Psoas muscle (tissue), 7 donors: ENCODE measurements at regions not wholly inside any gene's neighbourhood (a gene's known extent, or its start where the extent isn't known, plus 50 kb on each side); places are given as distances from the start of the nearest gene placed in this dataset.

Experiments
- ATAC-seq, 4 donors: fragments of 200-7000 bp; cut with Tn5 transposase; one replicate each; pipeline ENCODE4 v1.9.1; 2020; ENCODE audit warnings: moderate library complexity in 3 of 4, mild to moderate bottlenecking in 2 of 4
- DNase-seq, 2 donors: peaks; one replicate each; pipeline ENCODE4 v3.0.0-alpha.2; 2020
- H3K27ac ChIP-seq: fragments of 200-600 bp; one replicate; pipeline ENCODE4 v1.8.0; 2022
- H3K27me3 ChIP-seq, 3 donors: fragments of 200-600 bp in 1 of 3; one replicate each; pipeline versions ENCODE4 v1.6.1 to v1.8.0; 2013 to 2022; ENCODE audit warnings: low read length in 2 of 3, mild to moderate bottlenecking in 2 of 3, moderate library complexity in 1 of 3; ENCODE audit not compliant: insufficient read depth in 3 of 3
- H3K36me3 ChIP-seq, 2 donors: fragments of 200-600 bp in 1 of 2; one replicate each; pipeline versions ENCODE4 v1.6.1 to v1.8.0; 2013 to 2022; ENCODE audit warnings: low read depth in 1 of 2, mild to moderate bottlenecking in 1 of 2, moderate library complexity in 1 of 2; ENCODE audit not compliant: insufficient read depth in 1 of 2
- H3K4me1 ChIP-seq: fragments of 200-600 bp; one replicate; pipeline ENCODE4 v1.8.0; 2022
- H3K4me3 ChIP-seq: fragments of 200-600 bp; one replicate; pipeline ENCODE4 v1.8.0; 2022; ENCODE audit warnings: mild to moderate bottlenecking
- H3K9me3 ChIP-seq: fragments of 200-600 bp; one replicate; pipeline ENCODE4 v1.8.0; 2022
- CTCF ChIP-seq: fragments of 200-600 bp; IDR thresholded peaks from one replicate; pipeline ENCODE4 v1.8.0; 2022; ENCODE audit warnings: antibody characterized with exemption
- WGBS, 3 donors: extraction: QIAGEN DNeasy Blood & Tissue Kit; methylation state at CpG; one replicate each; pipeline versions ENCODE4 v1.1.6 to v1.1.7; 2013; 5-methylcytosine and 5-hydroxymethylcytosine counted together
- intact Hi-C, 2 donors: fragments of 100-400 bp; cut with DNase I; formaldehyde crosslinking; loops; one replicate each; pipeline versions ENCODE4 v1.11.0 to v1.14.2; 2022
- donor health status: healthy with polysubstance abuse.
- donor health status: DM: no; HTN: no; CAD: no; lungs with moderate emphysema.
- donor health status: Bipolar disorder and iron deficiency.
- donor health status: healthy.
- donor health status: DM: yes; HTN: yes; CAD: no.
- donor health status: DM: no; HTN: no; CAD: no.
- donor health status: DM: yes; HTN: yes; CAD: no.

- Histone ChIP-seq H3K4me3 (no peak overlapping the region), H3K27me3 (peaks cover 0 to 9% (median 0%) of the 10 kb centered on the region in 3 donors), H3K36me3 (no peaks in the 10 kb centered on the region), H3K27ac (no peak overlapping the region), H3K9me3 (peaks cover 4% of the 10 kb centered on the region), H3K4me1 (no peaks in the 10 kb centered on the region)
- intact Hi-C loops = no loop called here
- no peak for ATAC-seq
- no peak for DNase-seq
- 70 to 75% (median 73%) methylated on average over 11 of the region's 11 CpGs for WGBS, 3 donors
- TF ChIP-seq CTCF = no peak
Observed at GRCh38 chrX:39439906-39440798, 638.9 kb downstream of the MID1IP1 start.

GRCh38 chrX:39440799-39441284 lies 639.6 kb downstream of the MID1IP1 start:
- ATAC-seq (no peak), DNase-seq (no peak)
- TF ChIP-seq CTCF = no peak
- H3K9me3 ChIP-seq = peaks cover 4% of the 10 kb centered on the region
- H3K36me3 ChIP-seq = no peaks in the 10 kb centered on the region
- no peaks in the 10 kb centered on the region for H3K4me1 ChIP-seq
- peaks cover 0 to 9% (median 0%) of the 10 kb centered on the region in 3 donors for H3K27me3 ChIP-seq
- H3K4me3 ChIP-seq = no peak overlapping the region
- intact Hi-C loops = no loop called here
- H3K27ac ChIP-seq = no peak overlapping the region

GRCh38 chrX:39442332-39442731 lies 641.1 kb downstream of the MID1IP1 start:
- ATAC-seq (no peak), DNase-seq (no peak)
- no peak overlapping the region for H3K4me3 ChIP-seq
- no peaks in the 10 kb centered on the region for H3K4me1 ChIP-seq
- H3K27ac ChIP-seq = no peak overlapping the region
- H3K27me3 ChIP-seq = peaks cover 0 to 9% (median 0%) of the 10 kb centered on the region in 3 donors
- WGBS, 3 donors = 54 to 82% (median 63%) methylated on average over 1 of the region's 1 CpG
- TF ChIP-seq CTCF = no peak
- H3K36me3 ChIP-seq = no peaks in the 10 kb centered on the region
- H3K9me3 ChIP-seq = peaks cover 4% of the 10 kb centered on the region
- intact Hi-C loops = no loop called here

- 72 to 95% (median 93%) methylated on average over 2 of the region's 2 CpGs for WGBS, 3 donors
- ATAC-seq (no peak), DNase-seq (no peak)
- TF ChIP-seq CTCF = no peak
- no peaks in the 10 kb centered on the region for H3K9me3 ChIP-seq
- peaks cover 0 to 12% (median 0%) of the 10 kb centered on the region in 3 donors for H3K27me3 ChIP-seq
- no peak overlapping the region for H3K4me3 ChIP-seq
- intact Hi-C loops = no loop called here
- no peak overlapping the region for H3K27ac ChIP-seq
- no peaks in the 10 kb centered on the region for H3K4me1 ChIP-seq
- no peaks in the 10 kb centered on the region for H3K36me3 ChIP-seq
Observed at GRCh38 chrX:39443240-39443639, 642.0 kb downstream of the MID1IP1 start.
